ENCODE measurements at regions not wholly inside any gene's neighbourhood (a gene's known extent, or its start where the extent isn't known, plus 50 kb on each side); places are given as distances from the start of the nearest gene placed in this dataset.

DNA sequence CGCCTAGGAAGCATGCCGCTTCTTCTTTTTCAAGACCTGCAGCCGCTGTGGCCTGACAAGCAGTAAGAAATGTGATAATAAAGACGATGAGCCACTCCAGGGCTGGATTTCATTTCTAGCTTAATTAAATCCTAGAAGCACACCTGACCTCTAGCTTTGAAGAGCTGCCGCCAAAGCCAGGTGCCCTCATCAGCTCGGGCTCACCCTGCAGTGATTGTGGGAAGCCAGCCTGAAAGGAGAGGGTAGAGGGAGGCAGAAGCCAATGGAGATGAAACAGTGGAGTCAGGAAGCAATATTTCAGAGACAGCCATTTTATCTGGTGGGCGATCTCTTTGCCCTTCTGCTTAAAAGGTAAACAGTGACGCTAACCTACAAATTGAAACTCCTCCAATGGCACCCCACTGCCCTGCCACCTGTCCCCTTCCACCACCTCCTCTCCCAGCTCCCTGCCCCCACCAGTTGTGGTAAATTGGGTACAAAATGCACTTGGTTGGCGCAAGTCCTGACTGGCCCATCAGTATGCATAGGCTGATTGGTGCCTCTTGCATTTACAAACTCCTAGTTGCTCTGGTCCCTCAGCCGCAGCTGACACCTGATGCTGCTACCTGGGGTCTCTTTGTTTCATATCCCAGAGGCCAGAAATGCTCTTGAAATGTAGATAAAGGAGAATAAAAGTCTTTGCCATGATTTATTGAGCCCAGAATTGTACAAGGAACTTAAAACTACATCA, 385.3 kb downstream of the PDCD6IP start:
- H3K9me3 Mint-ChIP-seq (ENCODE audit: low read depth): peaks cover under 1% of the 10 kb centered on the region
- no peak overlapping the region for H3K4me3 Mint-ChIP-seq (ENCODE audit: unreplicated experiment)
- no peak overlapping the region for H3K27ac Mint-ChIP-seq (ENCODE audit: unreplicated experiment)
- peaks cover 13% of the 10 kb centered on the region for H3K4me1 Mint-ChIP-seq (ENCODE audit: low read depth)
- no peaks in the 10 kb centered on the region for H3K27me3 Mint-ChIP-seq (ENCODE audit: low read depth)
- no peak for DNase-seq (ENCODE audit: low spot score)
- no peak for TF ChIP-seq CTCF (IDR thresholded peaks at IDR 0.05)
- H3K36me3 Mint-ChIP-seq (ENCODE audit: low read depth): no peaks in the 10 kb centered on the region

DNA sequence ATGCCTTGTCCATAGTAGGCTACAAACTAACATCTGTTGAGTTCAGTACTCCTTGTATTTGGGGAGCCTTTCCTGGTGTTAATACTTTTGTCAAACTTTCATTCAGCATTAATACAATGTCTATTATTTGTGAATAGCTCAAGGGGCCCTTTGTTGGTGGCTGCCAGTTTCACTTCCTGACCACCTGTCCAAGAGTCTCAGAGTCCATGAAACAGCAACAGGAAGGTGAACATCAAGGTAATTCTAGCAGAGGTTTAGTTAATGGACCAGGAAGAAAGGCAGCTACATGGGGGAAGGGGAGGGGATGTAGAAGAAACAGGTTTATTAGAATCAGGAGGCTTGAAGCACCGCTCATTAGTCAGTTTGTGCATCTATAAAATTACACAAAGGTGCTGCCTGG, 386.9 kb downstream of the PDCD6IP start:
- no peaks in the 10 kb centered on the region for H3K9me3 Mint-ChIP-seq (ENCODE audit: low read depth)
- DNase-seq (ENCODE audit: low spot score): no peak
- TF ChIP-seq CTCF (IDR thresholded peaks at IDR 0.05): no peak
- H3K27me3 Mint-ChIP-seq (ENCODE audit: low read depth): no peaks in the 10 kb centered on the region
- no peaks in the 10 kb centered on the region for H3K36me3 Mint-ChIP-seq (ENCODE audit: low read depth)
- no peak overlapping the region for H3K27ac Mint-ChIP-seq (ENCODE audit: unreplicated experiment)
- peaks cover 3% of the 10 kb centered on the region for H3K4me1 Mint-ChIP-seq (ENCODE audit: low read depth)
- H3K4me3 Mint-ChIP-seq (ENCODE audit: unreplicated experiment): no peak overlapping the region

- no peaks in the 10 kb centered on the region for H3K27me3 Mint-ChIP-seq (ENCODE audit: low read depth)
- no peak overlapping the region for H3K27ac Mint-ChIP-seq (ENCODE audit: unreplicated experiment)
- no peaks in the 10 kb centered on the region for H3K9me3 Mint-ChIP-seq (ENCODE audit: low read depth)
- no peak for DNase-seq (ENCODE audit: low spot score)
- no peaks in the 10 kb centered on the region for H3K36me3 Mint-ChIP-seq (ENCODE audit: low read depth)
- peaks cover 17% of the 10 kb centered on the region for H3K4me1 Mint-ChIP-seq (ENCODE audit: low read depth)
- H3K4me3 Mint-ChIP-seq (ENCODE audit: unreplicated experiment): no peak overlapping the region
- no peak for TF ChIP-seq CTCF (IDR thresholded peaks at IDR 0.05)
These were observed 390.7 kb downstream of the PDCD6IP start for GRCh38 chr3:34189133-34189532.

GRCh38 chr3:34196914-34197313, 398.5 kb downstream of the PDCD6IP start:
- no peak for TF ChIP-seq CTCF (IDR thresholded peaks at IDR 0.05)
- Mint-ChIP-seq H3K27ac (ENCODE audit: unreplicated experiment) (no peak overlapping the region), H3K4me1 (ENCODE audit: low read depth) (peaks cover 43% of the 10 kb centered on the region), H3K4me3 (ENCODE audit: unreplicated experiment) (no peak overlapping the region), H3K36me3 (ENCODE audit: low read depth) (no peaks in the 10 kb centered on the region), H3K9me3 (ENCODE audit: low read depth) (no peaks in the 10 kb centered on the region), H3K27me3 (ENCODE audit: low read depth) (no peaks in the 10 kb centered on the region)
- no peak for DNase-seq (ENCODE audit: low spot score)

DNA sequence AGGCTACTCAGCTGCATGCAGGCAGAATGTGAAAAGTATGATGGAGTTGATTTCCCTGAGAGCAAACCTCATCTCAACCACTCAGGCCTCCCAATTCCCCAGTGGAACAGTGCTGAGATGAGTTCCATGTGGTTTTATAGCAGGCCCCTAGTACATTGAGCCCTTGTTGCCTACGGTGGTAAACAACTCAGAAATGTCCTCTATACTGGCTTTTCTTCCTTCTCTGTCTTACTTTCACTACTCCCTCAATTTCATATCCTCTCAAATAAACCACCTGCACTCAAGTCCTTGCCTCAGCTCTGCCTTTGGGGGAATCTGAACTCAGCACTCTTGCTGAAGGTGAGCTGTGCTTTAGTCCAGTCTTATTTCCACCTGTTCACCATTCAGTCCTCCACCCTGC, 399.9 kb downstream of the PDCD6IP start:
- Mint-ChIP-seq H3K27me3 (ENCODE audit: low read depth) (no peaks in the 10 kb centered on the region), H3K4me3 (ENCODE audit: unreplicated experiment) (no peak overlapping the region), H3K27ac (ENCODE audit: unreplicated experiment) (no peak overlapping the region), H3K36me3 (ENCODE audit: low read depth) (no peaks in the 10 kb centered on the region), H3K9me3 (ENCODE audit: low read depth) (no peaks in the 10 kb centered on the region), H3K4me1 (ENCODE audit: low read depth) (peaks cover 45% of the 10 kb centered on the region)
- DNase-seq (ENCODE audit: low spot score): no peak
- TF ChIP-seq CTCF (IDR thresholded peaks at IDR 0.05): no peak
